Smooth muscle cell of the brain vasculature (primary cell): ENCODE measurements at regions not wholly inside any gene's neighbourhood (a gene's known extent, or its start where the extent isn't known, plus 50 kb on each side); places are given as distances from the start of the nearest gene placed in this dataset.

Experiments used
- DNase-seq: peaks from one replicate; pipeline ENCODE4 v3.0.0-alpha.2; 2012; ENCODE audit warnings: low read depth, low spot score

DNA sequence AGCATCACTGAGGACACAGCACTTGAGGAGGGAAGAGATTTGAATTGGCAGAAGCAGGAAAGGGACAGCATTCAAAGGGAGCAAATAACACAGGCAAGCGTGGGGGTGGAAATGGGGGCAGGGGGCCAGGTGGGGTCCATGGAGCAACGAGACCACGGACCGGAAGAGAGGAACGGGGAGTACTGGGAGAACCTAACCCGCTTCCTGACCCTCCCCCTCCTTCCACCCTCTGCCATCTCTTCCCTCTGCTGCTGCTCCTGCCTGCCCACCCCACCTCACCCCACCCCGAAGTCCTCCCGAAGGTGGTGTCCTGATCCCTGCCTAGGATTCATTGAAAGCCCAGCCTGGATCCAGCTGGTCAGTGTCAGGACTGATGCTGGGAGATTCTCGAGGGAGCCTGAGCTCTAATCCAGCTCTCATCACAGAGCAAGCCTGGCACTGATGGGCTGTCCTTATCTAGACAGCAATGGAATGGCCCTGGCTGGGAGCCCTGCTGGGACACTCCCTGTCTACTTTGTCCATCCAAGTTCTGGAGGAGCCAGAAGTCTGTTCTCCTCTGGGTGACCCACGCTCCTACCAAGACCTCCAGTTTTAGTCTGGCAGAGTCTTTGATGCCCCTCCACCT lies 105.0 kb downstream of the TRIM29 start:
- no peak for DNase-seq

GRCh38 chr11:120031612-120032600 lies 106.0 kb downstream of the TRIM29 start:
- no peak for DNase-seq

DNA sequence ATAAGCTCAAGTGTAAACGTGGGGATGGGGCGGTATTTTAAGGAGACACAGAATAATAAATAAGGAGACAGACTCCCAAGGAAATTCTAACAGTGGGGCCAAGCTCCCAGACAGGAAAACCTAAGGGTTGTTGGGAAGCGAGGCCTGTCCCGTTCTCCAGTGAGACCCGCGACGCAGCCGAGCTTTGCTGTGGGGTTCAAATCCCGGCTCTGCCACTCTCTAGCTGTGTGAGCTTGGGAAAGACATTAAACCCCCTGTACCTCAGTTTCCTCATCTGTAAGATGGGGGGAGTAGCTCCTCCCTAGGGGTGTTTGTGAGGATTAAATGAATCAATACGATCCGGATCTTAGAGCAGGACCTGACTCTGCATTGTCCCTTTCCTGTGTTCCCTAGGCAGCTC lies 106.8 kb downstream of the TRIM29 start:
- DNase-seq: no peak

- no peak for DNase-seq
Observed at GRCh38 chr11:120030411-120030810, 107.5 kb downstream of the TRIM29 start.

GRCh38 chr11:120029321-120029720 lies 108.6 kb downstream of the TRIM29 start:
- DNase-seq: no peak

DNA sequence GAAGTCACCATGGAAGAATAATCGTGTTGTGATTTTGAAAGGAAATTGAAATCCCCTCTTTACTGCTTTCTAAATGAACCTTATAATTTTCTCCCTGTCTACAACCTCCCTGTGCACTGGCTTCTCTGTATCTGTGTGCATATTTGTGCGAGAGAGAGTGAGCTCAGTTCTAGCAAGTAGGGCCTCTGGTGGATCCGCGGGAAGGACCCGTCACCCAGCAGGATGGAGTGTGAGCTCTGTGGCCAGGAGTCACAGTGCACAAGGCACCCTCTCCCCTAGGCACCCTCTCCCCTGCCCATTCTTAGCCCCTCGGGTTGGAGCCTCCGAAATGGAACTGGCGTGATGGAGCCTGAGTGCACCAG lies 109.0 kb downstream of the TRIM29 start:
- DNase-seq: no peak

GRCh38 chr11:120028181-120028896 lies 109.6 kb downstream of the TRIM29 start:
- DNase-seq: no peak

- DNase-seq: no peak
Observed at GRCh38 chr11:120027546-120028180, 110.2 kb downstream of the TRIM29 start.

GRCh38 chr11:120025606-120026335 lies 112.1 kb downstream of the TRIM29 start:
- DNase-seq: no peak

DNA sequence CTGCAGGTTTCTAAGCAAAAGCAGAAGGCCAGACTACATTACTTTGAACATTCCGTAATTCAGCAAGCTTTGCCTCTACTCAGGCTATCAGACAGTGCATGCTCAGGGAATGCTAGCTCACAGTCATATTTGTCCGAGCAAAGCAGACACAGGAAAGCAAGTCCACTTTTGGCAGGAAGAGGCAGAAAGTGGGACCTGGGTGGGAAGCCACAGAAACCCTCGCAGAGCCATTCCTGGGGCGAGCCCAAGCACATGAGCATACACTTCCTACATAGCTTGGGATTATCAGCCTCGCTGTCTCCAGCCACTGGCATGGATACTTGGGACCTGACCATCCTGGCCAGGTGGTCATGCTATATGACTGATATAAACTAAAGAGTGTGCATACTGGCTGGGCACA lies 113.3 kb downstream of the TRIM29 start:
- no peak for DNase-seq

DNA sequence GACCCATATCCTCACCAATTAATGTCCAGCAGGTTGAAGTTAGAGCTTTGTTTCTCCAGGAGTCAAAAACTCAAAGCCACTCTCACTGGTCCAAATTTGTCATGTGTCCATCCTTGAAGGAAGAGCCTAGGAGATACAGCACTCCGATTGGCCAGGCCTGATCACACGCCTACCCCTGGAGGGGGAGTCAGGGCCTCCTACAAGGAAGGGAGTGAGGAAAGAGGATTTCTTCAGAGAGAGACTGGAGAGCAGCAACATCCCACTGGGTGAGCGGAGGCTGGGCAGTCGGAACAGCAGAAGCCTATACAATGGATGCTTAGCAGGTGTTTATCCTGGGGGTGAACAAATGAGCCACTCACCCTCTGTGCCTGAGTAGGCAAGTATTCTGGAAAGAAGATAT lies 113.9 kb downstream of the TRIM29 start:
- no peak for DNase-seq

DNA sequence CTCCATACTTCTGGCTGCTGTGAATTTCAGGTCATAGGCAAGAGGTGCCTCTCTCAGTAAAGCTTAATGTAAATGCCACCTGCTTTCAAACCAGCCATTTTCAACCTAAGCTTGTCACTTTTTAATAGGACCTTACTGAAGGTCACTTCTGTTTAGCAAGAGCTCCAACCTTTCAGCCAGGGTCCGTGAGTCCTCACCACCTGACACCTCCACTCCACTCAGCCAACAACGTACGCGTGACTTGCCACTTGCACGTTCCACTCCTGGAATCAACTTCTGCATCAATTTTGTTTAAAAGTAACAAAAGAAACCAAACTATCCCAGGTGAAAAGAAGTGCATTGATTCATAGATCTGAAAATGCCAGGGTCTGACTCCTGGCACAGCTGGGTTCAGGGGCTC lies 114.4 kb downstream of the TRIM29 start:
- DNase-seq: no peak

DNA sequence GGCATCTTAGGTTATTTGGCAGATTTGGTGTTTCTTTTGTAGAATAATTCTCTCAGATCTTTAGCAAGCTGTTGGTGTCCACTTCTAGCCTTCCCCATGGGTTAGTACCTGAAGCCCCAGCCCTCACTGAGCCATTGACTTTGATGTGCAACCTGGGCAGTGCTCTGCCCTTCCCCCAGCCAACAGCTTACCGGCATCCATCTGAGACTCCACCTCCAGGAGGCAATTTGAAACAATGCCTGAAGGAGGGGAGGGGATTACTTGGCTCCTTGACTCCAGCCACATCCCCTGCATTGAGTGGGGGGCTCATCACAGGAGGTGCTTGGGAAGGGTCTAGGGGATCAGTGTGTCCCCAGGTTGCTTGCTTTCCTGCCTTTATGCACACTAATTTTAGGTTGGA lies 114.8 kb downstream of the TRIM29 start:
- DNase-seq: no peak

DNA sequence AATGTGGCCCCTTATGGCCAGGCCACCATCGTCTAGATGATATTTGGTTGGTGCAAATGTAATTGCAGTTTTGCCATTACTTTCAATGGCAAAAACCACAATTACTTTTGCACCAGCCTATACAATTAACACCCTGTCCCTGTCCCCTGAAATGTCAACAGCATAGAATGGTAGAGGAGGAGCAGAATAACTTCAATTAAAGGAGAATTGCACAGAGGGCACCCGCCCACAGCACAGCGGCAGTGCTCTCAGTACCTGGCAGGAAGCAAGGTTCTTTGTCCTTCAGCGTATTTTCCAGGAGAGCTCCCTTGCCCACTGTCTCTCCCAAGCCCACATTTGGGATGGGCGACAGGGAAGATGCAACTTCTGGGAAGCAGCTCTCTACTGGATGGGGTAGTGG lies 115.3 kb downstream of the TRIM29 start:
- DNase-seq: no peak

DNA sequence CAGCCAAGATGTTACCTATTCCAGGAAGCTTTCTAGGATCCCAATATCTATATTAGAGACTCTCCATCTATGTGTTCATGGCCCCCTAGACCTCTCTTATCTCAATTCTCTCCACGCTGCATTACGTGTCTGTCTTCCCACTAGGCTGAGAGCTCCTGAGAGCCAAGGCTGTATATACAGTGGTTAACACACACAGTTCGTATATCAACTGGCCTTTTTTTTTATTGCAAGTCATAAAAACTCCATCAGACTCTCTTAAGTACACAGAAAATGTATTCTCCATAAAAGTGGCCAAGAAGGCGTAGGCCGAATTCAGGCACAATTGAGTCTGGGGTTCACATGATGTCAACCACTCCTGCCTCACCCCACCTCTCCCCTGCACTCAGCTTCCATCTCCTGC lies 115.9 kb downstream of the TRIM29 start:
- no peak for DNase-seq

- no peak for DNase-seq
Observed at GRCh38 chr11:120021391-120021953, 116.4 kb downstream of the TRIM29 start.

GRCh38 chr11:120020981-120021380 lies 116.9 kb downstream of the TRIM29 start:
- no peak for DNase-seq

DNA sequence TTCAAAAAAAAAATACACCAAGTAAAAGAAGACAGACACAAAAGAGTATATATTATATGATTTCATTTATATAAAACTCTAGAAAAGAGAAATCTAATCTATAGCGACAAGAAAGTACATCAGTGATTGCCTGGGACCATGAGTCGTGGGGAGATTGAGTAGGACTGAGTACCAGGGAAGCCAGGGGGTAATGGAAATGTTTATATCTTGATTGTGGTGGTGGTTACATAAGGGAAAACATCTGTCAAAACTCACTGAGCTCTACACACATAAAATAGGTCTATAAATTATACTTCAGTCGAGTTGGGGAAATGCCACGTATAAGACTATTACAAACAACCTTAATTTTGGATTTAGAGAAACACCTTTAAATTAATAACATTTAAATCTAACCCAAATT lies 117.4 kb downstream of the TRIM29 start:
- no peak for DNase-seq

DNA sequence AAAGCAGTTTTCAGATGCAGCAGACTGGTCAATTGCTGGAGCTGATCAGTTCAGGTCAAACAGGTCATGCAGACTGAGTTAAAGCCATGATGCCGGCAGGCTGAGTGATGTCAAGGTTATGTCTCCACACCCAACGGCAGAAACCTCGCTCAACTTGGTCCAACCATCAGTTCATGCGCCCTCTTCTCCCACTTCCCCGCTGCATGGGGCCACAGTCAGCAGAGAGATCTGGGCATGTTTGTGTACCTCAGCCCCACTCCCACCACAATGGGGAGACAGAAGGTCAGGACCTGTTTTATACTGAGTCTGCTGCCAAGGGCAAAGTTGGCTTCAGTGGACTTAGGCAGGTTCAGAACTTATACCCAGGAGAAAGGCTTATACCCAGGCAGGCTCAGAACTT lies 118.7 kb downstream of the TRIM29 start:
- DNase-seq: no peak

DNA sequence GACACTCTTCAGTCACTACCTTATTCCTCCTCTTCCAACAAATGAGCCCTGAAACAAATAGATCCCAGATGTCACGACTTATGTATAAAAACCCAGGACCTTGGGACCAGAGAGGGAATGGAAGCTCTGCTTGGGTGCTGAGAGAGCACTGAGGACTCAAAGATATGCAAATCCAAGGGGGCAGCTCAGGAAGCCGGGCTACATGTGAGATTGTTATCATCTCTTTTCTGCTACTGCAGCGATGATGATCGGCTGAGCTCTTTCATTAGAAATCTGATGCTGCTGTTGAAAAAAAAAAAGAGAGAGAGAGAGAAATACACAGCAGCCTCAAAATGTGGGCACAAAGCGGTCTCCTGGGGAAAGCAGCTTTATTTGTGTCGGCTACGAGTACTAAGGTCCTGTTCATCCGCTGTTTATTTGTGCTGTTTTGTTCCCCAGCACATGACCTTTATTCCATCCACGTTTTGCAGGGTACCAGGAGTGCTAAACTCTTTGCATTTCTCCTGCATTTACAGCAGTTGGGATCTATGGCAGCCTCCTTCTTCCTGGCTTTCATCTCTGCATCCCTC lies 120.2 kb downstream of the TRIM29 start:
- no peak for DNase-seq
